ENCODE measurements at regions not wholly inside any gene's neighbourhood (a gene's known extent, or its start where the extent isn't known, plus 50 kb on each side); places are given as distances from the start of the nearest gene placed in this dataset.

GRCh38 chr20:6582449-6582848 lies 185.0 kb upstream of the BMP2 start:
- no peak overlapping the region for H3K4me3 Mint-ChIP-seq (ENCODE audit: unreplicated experiment)
- intact Hi-C loops (cut with micrococcal nuclease) = loop anchor here (2.0 to 10.0 kb wide), 4 partner anchors 182 to 704 kb away; no protein-coding TSS in a partner anchor
- TF ChIP-seq CTCF (IDR thresholded peaks at IDR 0.05; ENCODE audit: unreplicated experiment) = no peak
- ChIA-PET CTCF (interaction anchor here (0.5 to 4.2 kb wide), 57 partner anchors 8 to 1275 kb away, joined by 3 to 35 read pairs (median 5); partner anchors contain the start of gene BMP2), POLR2A (interaction anchor here (0.9 to 2.0 kb wide), 7 partner anchors 10 to 317 kb away, joined by 3 to 11 read pairs (median 6); no protein-coding TSS in a partner anchor)
- peaks cover 20% of the 10 kb centered on the region for H3K4me1 Mint-ChIP-seq (ENCODE audit: insufficient read depth, unreplicated experiment)
- no peaks in the 10 kb centered on the region for H3K36me3 Mint-ChIP-seq (ENCODE audit: insufficient read depth, unreplicated experiment)
- no peak for DNase-seq (ENCODE audit: unreplicated experiment)
- no peaks in the 10 kb centered on the region for H3K27me3 Mint-ChIP-seq (ENCODE audit: insufficient read depth, unreplicated experiment)
- no peak overlapping the region for H3K27ac Mint-ChIP-seq (ENCODE audit: low read depth, unreplicated experiment)
- BruUV-seq (replicated peaks) = no TSS peak
- H3K9me3 Mint-ChIP-seq (ENCODE audit: unreplicated experiment) = no peaks in the 10 kb centered on the region

- peak; percentile 49 for DNase-seq (ENCODE audit: unreplicated experiment)
- Mint-ChIP-seq H3K4me3 (ENCODE audit: unreplicated experiment) (no peak overlapping the region), H3K9me3 (ENCODE audit: unreplicated experiment) (no peaks in the 10 kb centered on the region), H3K27me3 (ENCODE audit: insufficient read depth, unreplicated experiment) (no peaks in the 10 kb centered on the region), H3K36me3 (ENCODE audit: insufficient read depth, unreplicated experiment) (no peaks in the 10 kb centered on the region), H3K27ac (ENCODE audit: low read depth, unreplicated experiment) (no peak overlapping the region), H3K4me1 (ENCODE audit: insufficient read depth, unreplicated experiment) (peaks cover 25% of the 10 kb centered on the region)
- TF ChIP-seq CTCF (IDR thresholded peaks at IDR 0.05; ENCODE audit: unreplicated experiment) = no peak
- ChIA-PET CTCF (interaction anchor here (1.1 to 4.2 kb wide), 3 partner anchors 12 to 343 kb away, joined by 4 to 35 read pairs (median 32); no protein-coding TSS in a partner anchor), POLR2A (interaction anchor here (0.7 kb wide), 1 partner anchor 13 kb away, joined by 3 read pairs; no protein-coding TSS in a partner anchor)
- intact Hi-C loops (cut with micrococcal nuclease) = loop anchor here (10.0 kb wide), 1 partner anchor 514 kb away; no protein-coding TSS in a partner anchor
- BruUV-seq (replicated peaks) = no TSS peak
Measured at GRCh38 chr20:6580486-6580885, 187.0 kb upstream of the BMP2 start.

GRCh38 chr20:6579824-6580223 lies 187.7 kb upstream of the BMP2 start:
- CTCF ChIA-PET = no interaction called here
- H3K9me3 Mint-ChIP-seq (ENCODE audit: unreplicated experiment) = no peaks in the 10 kb centered on the region
- no peak overlapping the region for H3K4me3 Mint-ChIP-seq (ENCODE audit: unreplicated experiment)
- no peak overlapping the region for H3K27ac Mint-ChIP-seq (ENCODE audit: low read depth, unreplicated experiment)
- BruUV-seq (replicated peaks) = no TSS peak
- no peak for TF ChIP-seq CTCF (IDR thresholded peaks at IDR 0.05; ENCODE audit: unreplicated experiment)
- intact Hi-C loops (cut with micrococcal nuclease) = loop anchor here (10.0 kb wide), 1 partner anchor 515 kb away; no protein-coding TSS in a partner anchor
- peaks cover 25% of the 10 kb centered on the region for H3K4me1 Mint-ChIP-seq (ENCODE audit: insufficient read depth, unreplicated experiment)
- DNase-seq (ENCODE audit: unreplicated experiment) = no peak
- no peaks in the 10 kb centered on the region for H3K27me3 Mint-ChIP-seq (ENCODE audit: insufficient read depth, unreplicated experiment)
- H3K36me3 Mint-ChIP-seq (ENCODE audit: insufficient read depth, unreplicated experiment) = no peaks in the 10 kb centered on the region
- POLR2A ChIA-PET = no interaction called here

- no peaks in the 10 kb centered on the region for H3K9me3 Mint-ChIP-seq (ENCODE audit: unreplicated experiment)
- H3K27me3 Mint-ChIP-seq (ENCODE audit: insufficient read depth, unreplicated experiment) = no peaks in the 10 kb centered on the region
- CTCF ChIA-PET = interaction anchor here (0.6 kb wide), 1 partner anchor 291 kb away, joined by 3 read pairs; no protein-coding TSS in a partner anchor
- POLR2A ChIA-PET = no interaction called here
- DNase-seq (ENCODE audit: unreplicated experiment) = no peak
- intact Hi-C loops (cut with micrococcal nuclease) = no loop called here
- H3K4me3 Mint-ChIP-seq (ENCODE audit: unreplicated experiment) = no peak overlapping the region
- no peak overlapping the region for H3K27ac Mint-ChIP-seq (ENCODE audit: low read depth, unreplicated experiment)
- no TSS peak for BruUV-seq (replicated peaks)
- no peak for TF ChIP-seq CTCF (IDR thresholded peaks at IDR 0.05; ENCODE audit: unreplicated experiment)
- no peaks in the 10 kb centered on the region for H3K36me3 Mint-ChIP-seq (ENCODE audit: insufficient read depth, unreplicated experiment)
- peaks cover 25% of the 10 kb centered on the region for H3K4me1 Mint-ChIP-seq (ENCODE audit: insufficient read depth, unreplicated experiment)
Measured at GRCh38 chr20:6579417-6579816, 188.1 kb upstream of the BMP2 start.
